Renal pelvis (tissue), 1 donor: ENCODE measurements at regions not wholly inside any gene's neighbourhood (a gene's known extent, or its start where the extent isn't known, plus 50 kb on each side); places are given as distances from the start of the nearest gene placed in this dataset.

ENCODE experiments used
- DNase-seq: peaks from one replicate; pipeline ENCODE4 v3.0.0-alpha.2; 2013

DNA sequence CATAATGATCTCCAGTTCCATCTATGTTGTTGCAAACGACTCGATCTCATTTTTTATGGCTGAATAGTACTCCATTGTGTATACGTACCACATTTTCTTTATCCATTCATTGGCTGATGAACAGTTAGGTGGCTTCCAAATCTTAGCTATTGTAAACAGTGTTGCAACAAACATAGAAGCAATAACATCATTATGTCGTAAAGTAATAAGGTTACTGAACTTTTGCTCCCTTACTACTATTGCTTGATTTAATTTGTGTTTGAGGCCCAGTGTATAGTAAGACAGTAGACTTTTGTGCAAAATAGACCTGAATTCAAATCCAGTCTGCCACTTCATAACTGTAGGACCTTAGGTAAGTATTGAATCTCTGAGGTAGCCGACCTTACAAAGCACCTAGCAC, 200.1 kb upstream of the CELF2 start:
- no peak for DNase-seq

DNA sequence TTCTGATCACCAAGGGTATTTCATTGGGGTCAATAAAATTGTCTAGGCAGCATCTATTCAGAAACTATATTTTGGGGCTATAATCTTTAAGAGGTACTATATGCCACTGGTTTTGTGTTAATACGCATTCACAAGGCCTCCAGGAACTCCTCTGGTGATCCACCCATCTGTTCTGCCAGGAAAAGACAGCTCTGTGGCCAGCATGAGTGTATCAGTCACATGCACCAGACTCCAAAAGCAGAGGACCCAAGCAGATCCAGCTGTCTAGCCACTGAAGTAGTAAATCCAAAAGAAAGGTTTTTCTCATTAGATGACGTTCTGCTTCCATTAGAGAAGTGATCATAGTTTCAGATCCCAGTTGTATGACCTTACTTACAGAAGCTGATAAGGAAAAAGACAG, 199.6 kb upstream of the CELF2 start:
- no peak for DNase-seq

DNA sequence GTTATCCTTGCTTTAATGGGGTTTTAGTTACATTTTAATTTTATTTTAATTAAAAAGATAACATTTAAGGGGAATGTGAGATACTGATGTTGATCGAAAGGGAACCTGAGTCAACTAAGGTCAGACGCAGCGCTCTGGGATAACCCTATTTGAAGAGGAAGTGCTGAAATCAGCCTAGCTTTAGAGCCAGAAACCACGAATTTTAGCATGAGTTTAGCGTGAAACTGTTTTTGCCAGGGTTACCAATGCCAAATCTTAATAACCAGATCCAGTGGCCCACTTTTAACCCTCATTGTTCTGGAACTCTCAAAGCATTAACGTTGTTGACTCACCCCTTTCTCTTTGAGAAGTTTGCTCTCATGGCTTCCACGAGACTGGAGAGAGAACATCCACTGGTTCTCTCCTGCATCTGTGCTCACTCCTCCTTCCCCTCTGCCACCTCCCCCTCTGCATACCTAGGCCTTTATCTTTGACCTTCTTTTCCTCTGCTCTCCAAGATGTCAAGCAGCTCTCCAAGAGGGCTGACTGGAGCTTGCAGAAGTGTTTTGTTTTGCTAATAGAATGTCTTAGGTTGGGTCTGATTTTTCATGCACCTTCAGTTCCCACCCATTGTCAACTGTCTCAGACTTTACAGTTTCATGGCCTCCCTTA, 198.3 kb upstream of the CELF2 start:
- no peak for DNase-seq

DNA sequence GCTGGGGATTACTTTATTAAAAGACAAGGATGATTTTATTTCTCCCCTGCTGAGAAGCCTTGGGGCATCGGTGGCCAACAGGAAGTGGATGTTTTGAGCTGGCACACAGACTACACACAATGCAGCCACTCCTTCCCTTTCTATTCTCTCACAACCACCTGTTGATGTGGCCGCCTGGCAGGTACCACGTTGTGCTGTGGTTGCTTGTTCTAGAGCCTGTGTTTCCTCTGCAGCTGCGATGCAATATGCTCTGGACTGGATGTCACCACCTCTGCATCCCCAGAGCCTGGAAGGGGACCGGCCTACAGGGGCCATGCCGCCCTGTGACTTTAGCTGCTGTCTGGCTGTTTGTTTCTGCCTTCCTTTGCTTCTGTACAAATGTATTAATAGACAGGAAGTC, 195.7 kb upstream of the CELF2 start:
- DNase-seq, result no peak

DNA sequence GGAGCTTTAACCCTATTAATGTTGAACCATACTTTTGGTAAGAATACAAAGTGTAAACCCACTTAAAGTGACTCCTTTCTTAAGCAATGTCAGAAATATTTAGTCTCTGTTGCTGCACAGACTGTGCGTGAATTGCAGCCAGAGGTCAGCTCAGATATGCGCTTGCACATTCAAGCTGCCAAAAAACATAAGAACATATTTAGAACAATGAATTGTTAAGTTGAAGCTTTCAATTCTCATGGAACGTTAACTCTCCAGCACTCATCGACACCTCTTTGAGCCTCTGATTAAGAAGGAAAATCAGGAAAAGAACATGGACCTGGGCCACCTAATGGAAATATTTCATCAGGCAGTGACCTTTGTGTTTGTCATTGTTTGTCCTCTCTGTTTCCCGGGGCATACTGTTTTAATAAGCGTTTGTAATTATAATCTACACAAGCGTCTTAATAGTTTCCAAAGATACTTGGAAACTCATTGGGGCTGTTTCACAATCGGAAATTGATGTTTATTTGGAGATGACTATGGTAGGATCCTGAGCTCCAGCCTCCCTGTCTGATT, 193.0 kb upstream of the CELF2 start:
- DNase-seq, result peak; percentile 22

DNA sequence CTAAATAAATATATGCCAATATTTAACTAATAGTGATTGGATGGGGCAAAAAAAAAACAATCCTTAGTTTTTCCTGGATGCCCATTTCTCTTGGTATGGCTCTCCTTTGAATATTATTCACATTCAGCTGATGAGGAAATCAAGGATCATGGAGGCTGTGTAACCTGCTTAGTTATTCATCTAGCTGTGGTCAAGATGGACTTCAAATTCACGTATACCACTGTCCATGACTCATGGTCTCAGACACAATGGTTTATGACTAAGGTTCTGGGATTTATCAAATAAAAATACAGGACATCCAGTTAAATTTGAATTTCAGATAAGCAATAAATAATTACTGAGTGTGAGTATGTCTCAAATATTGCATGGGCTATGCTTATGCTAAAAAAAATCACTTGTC, 191.5 kb upstream of the CELF2 start:
- DNase-seq, result no peak

DNA sequence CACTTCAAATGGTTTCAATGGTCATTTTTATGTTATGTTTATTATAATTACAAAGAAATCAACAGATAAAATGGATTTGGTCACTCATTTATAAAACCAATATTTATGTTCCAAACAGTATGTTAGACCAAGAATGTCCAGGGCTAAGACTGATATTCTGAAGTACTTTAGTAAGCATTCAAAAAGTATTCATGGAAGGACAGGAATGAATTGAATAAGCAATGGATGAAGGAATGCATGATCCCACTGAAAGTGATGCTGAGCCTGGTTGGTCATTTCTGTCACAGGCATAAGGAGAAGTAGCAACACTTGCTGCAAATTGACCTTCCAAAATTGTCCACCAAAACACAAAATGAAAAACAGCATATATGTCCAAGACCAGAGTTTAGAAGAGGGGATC, 189.0 kb upstream of the CELF2 start:
- DNase-seq, result no peak

DNA sequence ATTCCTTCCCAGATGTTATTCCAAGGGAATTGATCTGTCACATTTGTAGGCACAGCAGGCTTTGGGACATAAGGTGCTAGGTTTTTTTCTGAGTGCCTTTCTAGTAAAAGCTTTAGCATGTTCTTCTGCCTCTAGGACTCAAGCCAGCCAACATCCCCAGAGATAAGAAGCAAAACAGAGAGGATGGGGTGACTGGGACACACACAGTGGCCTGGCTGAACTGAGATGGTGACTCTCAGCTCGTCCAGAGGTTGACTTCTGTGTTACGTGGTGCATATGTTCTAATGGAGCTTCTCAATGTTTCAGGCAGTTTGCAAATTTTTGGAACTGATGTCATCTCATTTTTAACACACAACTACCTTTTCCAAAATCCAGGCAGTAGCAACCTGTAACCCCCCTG, 188.1 kb upstream of the CELF2 start:
- no peak for DNase-seq

DNA sequence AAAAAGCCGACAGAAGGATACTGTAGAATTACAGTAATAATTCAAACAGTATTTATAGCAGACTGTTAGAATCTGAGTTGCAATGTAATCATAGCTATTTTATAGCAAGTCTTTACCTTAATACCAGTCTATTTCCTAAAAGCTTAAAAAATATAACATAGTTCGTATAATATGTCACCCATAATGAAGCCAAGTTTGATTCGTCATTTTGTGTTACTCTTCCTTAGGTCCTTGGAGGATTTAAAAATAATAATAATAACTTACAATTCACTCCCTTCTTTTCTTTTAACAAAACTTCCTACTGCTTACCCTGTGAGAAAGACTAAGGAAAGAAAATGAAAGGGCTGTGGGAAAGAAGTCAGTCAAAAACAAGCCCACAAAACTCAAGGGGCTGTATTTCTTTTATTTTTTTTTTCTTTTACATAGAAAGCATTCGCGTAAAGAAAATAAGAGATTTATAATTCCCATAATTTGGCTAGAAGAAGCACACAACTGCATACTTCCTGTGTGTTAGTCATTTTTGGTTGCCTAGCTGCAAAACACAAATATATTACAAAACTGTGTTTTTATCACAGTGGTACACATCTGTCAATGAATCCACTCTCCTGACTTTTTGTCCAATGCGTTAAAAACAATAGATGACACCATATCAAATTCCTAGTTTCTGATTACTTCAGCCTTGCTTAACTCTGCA, 187.2 kb upstream of the CELF2 start:
- DNase-seq, result no peak

DNA sequence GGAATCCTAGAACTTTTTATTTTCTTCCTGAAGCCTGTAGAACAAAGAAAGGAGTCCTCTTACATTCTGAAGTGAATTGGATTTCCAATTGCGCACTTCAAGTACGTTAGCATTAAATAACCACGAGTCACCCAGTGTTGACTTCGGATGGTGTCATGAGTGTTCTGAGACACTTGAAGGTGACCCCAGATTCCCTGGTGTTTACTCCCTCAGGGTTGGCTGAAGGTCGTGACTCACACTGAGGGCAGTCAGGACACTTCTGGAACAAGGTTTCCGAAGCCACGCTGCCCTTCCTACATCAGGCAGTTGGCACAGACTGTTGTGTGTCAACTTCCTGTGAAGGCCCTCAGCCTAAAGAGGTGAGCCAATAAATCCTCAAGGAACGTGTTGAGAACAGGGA, 186.6 kb upstream of the CELF2 start:
- DNase-seq, result no peak

DNA sequence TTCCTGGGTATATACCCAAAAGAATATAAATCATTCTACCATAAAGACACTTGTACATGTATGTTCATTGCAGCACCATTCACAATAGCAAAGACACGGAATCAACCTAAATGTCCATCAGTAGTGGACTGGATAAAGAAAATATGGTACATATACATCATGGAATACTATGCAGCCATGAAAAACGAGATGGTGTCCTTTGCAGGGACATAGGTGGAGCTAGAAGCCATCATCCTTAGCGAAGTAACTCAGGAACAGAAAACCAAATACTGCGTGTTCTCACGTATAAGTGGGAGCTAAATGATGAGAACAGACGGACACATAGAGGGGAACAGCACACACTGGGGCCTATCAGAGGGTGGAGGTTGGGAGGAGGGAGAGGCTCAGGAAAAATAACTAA, 183.7 kb upstream of the CELF2 start:
- DNase-seq, result no peak

DNA sequence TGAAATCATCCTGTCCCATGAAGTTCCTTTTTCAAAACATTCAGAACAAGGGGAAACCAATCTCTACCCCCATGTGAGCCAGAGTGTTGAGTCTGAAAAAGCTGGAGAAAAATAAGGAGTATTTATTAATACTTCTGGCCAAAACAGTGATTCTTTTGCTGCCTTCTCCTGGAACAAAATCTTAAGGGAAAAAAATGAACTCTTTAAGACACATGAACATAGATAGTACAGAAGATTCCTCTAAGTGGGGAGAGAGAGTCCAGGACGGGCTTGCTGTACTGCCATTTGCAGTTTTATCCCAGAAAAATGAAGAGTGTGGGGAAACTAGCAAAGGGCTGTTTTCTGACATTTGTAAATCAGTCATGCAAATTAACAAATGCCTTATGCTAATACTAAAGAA, 173.4 kb upstream of the CELF2 start:
- DNase-seq, result no peak

DNA sequence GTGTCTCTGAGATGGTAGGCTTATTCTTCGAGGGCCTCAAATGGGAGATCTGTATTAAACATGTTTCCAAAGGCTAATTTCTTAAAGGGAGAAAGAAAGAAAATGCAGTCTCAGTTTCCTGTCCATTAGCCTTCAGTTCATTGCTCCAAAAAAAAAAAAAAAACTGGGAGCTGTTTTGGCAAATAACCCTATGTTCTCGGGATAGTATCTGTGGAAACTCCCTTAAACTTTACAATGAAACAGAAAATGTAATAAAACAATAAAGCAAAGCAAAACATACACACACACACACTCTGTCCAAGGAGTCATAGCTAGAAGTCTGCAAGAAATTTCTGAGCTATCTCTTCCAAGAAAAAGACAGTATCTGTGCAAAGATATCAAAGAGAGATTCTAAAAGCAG, 172.5 kb upstream of the CELF2 start:
- no peak for DNase-seq

DNA sequence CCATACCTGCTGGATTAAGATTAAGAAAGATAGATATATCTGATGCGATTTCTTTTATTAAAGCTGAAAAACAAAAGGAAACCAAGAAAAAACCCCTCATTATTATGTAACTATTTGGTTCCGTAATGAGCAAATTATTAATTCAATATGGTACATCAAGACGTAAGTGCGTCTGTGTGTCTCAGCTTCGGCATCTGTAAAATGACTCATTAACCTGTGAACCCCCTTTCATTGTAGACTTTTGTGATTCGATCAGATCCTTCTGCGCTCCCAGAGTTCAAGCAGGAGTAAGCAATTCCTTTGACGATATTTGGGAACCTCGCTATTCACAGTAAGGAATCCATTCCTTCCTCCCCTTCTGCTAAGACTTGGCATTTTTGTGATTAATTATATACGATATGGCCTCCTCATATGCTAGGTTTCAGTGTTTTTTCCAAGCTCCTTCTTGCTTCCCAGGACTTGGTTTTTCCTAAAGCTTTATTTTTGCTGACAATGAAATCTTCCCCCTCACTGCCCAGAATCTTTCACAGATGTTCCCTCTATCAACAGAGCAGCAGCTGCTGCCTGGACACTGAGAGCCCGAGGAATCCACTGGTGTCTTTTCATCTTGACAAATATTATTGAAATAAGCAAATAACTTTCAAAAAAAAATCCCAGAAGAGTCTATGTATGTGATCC, 171.7 kb upstream of the CELF2 start:
- DNase-seq, result no peak

DNA sequence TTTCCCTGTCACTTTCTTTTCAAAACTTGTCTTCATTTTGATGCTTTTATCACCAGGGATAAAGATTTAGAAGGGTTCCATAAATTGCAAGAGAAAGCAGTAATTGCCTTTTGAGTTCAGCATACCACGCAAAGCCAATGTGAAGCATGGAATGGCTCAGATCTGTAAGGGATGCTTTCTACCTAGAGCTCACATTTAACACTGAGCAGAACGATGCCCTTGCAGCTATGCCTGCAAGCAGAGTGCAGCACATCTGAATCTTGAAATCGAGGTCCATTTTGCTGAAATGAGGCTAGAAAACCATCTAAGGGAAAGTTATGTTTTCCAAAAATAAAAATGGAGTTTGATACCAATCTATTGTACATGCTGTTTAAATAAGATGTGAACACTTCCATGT, 171.2 kb upstream of the CELF2 start:
- DNase-seq, result no peak

DNA sequence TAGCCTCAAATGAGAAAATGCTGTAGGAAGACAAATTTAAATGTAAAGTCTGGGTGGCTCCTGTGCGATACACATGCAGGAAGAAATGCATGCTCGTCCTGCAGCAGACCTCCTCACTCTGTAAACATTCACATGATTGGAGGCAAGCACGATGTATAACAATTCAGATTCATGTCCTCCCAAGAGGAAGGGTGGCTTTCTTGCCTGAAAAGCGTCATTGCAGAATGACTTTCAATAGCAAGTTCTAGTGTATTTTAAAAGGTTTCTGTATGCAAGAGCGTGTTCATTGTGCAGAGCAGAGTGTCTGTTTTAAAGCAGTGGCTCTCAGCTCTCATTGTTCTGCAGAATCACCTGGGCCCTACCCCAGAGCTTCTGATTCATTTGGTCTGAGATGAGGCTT, 170.3 kb upstream of the CELF2 start:
- DNase-seq, result no peak

DNA sequence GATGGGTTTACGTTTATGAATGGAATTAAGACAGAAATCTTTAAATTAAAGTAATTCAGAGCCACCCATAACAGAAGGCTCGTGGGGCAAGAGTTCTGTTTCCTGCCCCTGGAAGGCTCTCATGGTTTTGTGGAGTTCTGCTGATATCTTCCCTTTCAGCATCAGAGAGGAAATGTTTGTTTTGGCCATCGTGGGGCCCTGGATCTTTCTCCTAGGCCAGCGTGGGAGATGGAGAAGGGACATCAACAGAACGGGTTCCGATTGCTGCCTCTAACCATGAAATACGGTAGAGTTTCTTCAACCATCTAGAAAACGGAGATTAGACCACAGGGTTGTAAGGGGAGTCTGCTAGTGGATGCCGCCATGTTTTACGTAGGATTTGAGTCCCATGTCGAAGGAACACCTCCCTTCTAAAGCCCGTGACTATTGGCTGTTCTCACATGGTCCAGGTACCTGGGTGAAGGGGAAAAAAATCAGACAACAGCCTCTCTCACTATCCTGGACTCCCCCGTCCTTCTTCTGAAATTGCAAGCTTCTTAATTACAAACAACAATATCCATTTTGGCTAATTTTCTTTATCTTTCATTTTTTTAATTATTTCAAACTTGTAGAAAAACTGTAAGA, 169.1 kb upstream of the CELF2 start:
- DNase-seq, result no peak

DNA sequence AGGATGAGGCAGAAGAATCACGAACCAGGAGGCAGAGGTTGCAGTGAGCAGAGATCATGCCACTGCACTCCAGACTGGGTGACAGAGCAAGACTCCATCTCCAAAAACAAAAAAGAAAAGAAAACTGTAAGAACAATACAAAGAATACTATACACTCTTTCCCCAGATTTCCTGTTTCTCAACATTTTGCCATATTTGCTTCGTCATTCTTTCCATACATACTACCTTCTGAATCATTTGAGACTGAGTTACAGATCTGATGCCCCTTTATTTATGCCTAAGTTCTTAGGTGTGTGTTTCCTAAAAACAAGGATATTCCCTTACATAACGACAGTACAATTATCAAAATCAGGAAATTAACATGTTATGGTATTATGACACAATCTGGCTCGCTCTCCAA, 168.4 kb upstream of the CELF2 start:
- DNase-seq, result no peak

DNA sequence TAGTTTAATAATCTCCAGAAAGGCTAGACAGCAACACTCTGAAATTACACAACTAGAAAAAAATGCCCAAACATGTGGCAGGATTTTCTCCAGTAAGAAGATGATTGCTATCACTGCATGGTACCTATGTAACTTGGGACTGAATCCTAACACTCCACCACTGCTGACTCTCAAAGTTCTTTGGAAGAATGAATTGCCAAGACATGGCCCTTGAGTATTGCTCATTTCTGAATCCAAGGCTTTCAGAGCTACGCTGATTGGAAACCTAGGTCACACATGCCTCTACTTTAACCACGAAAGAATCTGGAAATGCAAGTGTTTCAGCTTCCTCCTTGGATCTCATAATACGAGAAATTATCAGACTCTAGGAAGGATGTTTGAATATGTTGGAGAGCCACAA, 167.5 kb upstream of the CELF2 start:
- no peak for DNase-seq

DNA sequence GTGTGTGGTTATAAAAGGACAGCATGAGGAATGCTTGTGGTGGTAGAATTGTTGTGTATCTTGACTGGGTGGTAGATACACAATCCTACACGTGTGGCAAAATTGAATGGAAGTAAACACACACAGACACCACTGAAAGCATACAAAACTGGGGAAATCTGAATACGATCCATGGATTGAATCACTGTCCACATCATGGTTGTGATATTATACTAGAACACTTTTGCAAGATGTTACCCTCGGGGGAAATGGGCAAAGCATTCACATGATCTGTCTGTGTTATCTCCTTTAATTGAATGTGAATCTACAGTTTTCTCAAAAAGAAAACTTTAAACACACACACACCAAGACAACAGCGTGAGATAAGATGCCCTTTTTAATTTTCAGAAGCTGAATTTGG, 165.2 kb upstream of the CELF2 start:
- no peak for DNase-seq

DNA sequence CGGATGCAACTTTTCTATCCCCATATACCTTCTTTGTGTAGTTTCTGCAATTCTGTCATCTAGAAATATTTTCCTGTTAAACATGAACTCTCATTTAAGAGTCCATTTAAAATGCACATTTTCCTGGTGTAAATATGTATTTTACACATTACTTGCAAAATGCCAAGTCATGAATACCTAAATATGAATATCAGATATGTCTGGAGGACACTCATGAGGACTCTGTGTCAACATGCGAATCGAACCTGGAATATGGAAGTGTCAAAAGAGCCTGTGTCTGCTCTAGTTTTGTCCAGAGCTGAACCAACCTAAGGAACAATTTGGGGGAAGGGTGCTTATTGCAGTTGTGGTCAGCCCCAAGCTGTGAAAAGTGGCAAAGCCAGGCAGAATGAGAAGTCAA, 163.7 kb upstream of the CELF2 start:
- DNase-seq, result no peak

DNA sequence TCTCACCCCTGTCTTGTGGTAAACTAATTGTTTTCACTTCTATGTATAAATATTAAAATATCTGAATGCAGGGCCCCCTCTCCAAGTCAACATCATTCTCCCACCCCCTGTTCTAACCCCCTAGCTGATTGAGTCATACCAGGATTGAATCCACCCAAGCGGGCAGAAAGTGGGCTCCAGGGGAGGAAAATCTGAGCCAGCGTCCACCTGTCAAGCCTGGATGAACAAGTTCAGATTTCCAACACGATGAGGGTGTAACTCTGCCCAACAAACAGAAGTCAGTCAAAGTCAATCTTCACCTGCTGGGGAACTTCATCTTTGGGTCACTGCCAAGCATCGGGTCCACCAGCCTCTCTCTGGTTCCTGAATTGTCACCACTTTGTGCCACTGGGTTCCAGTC, 162.9 kb upstream of the CELF2 start:
- no peak for DNase-seq

DNA sequence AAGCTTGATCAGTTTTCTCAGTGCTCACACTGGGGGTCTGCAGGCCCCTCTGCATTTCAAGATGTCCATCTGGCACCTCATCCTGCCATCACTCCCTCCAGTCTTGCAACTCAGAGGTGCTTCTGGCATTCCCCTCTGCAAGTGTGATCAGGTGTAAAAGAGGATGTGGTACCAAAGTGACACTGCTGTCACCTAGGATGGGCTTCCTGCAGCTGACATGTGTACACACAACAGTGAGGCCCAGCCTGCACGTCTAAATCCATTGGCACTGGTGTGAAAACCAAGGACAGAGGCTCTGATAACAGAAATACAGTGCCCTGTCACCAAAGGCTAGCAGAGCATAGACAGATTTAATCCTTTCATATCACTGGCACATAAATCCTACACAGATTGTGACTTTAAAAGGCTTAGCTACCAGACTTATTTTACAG, 162.5 kb upstream of the CELF2 start:
- no peak for DNase-seq
